ENCODE measurements at regions not wholly inside any gene's neighbourhood (a gene's known extent, or its start where the extent isn't known, plus 50 kb on each side); places are given as distances from the start of the nearest gene placed in this dataset.

DNA sequence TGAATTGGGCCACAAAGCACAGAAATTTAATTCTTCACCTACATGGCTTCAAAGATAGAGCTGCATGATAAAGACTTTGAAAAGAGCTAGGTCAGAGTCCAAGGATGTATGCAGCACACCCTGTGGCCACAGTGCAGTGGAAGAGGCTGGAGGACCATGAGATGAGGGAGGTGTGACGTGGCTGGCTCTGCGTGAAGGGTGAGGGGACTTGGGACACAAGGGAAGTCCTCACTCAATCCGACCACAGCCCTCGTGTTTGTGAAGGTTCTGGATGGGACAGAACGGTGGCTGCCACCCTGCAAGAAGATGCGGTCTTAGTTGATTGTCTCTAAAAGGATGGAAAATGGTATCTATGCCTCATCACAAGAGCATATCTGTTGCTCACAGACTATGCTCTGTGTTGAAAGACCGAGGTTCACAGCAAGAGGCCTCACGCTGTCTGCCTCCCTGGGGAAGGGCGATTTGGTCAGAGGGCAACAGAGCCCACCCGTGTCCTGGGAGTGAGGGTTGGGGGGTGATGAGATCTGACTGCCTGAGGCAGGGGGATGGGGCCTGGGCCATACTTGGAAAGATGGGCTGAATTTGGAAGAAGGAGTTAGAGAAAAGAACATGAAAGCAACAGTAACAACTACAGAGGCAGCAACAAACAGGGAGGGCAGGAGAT, 174.4 kb upstream of the SHH start:
- Histone ChIP-seq H3K27me3 (ENCODE audit: control insufficient read depth, insufficient read depth, low read length) (no peaks in the 10 kb centered on the region), H3K36me3 (ENCODE audit: control insufficient read depth, insufficient read depth, low read length) (no peaks in the 10 kb centered on the region), H3K4me3 (ENCODE audit: low read depth in 2 of 2, low read length in 2 of 2) (no peak overlapping the region), H3K4me1 (ENCODE audit: control insufficient read depth, insufficient read depth, low read length) (no peaks in the 10 kb centered on the region), H3K27ac (ENCODE audit: low read length) (no peak overlapping the region), H3K9me3 (ENCODE audit: control insufficient read depth, insufficient read depth, low read depth, low read length) (no peaks in the 10 kb centered on the region)
- ChIA-PET CTCF (no interaction called here), POLR2A (no interaction called here)
- TF ChIP-seq POLR2AphosphoS5 (IDR thresholded peaks at IDR 0.05; ENCODE audit: low read depth, low read length) (no peak), SIN3A (IDR thresholded peaks at IDR 0.05; ENCODE audit: borderline replicate concordance, insufficient read depth, low read depth, low read length) (no peak), TCF7L2 (IDR thresholded peaks at IDR 0.05; ENCODE audit: low read depth, low read length) (no peak)
- TF ChIP-seq, protein P1, sequence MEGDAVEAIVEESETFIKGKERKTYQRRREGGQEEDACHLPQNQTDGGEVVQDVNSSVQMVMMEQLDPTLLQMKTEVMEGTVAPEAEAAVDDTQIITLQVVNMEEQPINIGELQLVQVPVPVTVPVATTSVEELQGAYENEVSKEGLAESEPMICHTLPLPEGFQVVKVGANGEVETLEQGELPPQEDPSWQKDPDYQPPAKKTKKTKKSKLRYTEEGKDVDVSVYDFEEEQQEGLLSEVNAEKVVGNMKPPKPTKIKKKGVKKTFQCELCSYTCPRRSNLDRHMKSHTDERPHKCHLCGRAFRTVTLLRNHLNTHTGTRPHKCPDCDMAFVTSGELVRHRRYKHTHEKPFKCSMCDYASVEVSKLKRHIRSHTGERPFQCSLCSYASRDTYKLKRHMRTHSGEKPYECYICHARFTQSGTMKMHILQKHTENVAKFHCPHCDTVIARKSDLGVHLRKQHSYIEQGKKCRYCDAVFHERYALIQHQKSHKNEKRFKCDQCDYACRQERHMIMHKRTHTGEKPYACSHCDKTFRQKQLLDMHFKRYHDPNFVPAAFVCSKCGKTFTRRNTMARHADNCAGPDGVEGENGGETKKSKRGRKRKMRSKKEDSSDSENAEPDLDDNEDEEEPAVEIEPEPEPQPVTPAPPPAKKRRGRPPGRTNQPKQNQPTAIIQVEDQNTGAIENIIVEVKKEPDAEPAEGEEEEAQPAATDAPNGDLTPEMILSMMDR (IDR thresholded peaks at IDR 0.05): no peak
- TF ChIP-seq, protein P2, sequence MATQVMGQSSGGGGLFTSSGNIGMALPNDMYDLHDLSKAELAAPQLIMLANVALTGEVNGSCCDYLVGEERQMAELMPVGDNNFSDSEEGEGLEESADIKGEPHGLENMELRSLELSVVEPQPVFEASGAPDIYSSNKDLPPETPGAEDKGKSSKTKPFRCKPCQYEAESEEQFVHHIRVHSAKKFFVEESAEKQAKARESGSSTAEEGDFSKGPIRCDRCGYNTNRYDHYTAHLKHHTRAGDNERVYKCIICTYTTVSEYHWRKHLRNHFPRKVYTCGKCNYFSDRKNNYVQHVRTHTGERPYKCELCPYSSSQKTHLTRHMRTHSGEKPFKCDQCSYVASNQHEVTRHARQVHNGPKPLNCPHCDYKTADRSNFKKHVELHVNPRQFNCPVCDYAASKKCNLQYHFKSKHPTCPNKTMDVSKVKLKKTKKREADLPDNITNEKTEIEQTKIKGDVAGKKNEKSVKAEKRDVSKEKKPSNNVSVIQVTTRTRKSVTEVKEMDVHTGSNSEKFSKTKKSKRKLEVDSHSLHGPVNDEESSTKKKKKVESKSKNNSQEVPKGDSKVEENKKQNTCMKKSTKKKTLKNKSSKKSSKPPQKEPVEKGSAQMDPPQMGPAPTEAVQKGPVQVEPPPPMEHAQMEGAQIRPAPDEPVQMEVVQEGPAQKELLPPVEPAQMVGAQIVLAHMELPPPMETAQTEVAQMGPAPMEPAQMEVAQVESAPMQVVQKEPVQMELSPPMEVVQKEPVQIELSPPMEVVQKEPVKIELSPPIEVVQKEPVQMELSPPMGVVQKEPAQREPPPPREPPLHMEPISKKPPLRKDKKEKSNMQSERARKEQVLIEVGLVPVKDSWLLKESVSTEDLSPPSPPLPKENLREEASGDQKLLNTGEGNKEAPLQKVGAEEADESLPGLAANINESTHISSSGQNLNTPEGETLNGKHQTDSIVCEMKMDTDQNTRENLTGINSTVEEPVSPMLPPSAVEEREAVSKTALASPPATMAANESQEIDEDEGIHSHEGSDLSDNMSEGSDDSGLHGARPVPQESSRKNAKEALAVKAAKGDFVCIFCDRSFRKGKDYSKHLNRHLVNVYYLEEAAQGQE (IDR thresholded peaks at IDR 0.05; ENCODE audit: insufficient read depth in 1 of 2, low read depth in 2 of 2, low read length in 1 of 2): no peak
- intact Hi-C loops (cut with micrococcal nuclease; ENCODE audit: unreplicated experiment): no loop called here
- ATAC-seq (no peak), DNase-seq (ENCODE audit: low read depth, low spot score) (no peak)
- in situ Hi-C loops (cut with HindIII; ENCODE audit: low pct_unique_long_range_greater_than_20kb, low sequenced_read_pairs): no loop called here
- no TSS peak for BruUV-seq (replicated peaks)

DNA sequence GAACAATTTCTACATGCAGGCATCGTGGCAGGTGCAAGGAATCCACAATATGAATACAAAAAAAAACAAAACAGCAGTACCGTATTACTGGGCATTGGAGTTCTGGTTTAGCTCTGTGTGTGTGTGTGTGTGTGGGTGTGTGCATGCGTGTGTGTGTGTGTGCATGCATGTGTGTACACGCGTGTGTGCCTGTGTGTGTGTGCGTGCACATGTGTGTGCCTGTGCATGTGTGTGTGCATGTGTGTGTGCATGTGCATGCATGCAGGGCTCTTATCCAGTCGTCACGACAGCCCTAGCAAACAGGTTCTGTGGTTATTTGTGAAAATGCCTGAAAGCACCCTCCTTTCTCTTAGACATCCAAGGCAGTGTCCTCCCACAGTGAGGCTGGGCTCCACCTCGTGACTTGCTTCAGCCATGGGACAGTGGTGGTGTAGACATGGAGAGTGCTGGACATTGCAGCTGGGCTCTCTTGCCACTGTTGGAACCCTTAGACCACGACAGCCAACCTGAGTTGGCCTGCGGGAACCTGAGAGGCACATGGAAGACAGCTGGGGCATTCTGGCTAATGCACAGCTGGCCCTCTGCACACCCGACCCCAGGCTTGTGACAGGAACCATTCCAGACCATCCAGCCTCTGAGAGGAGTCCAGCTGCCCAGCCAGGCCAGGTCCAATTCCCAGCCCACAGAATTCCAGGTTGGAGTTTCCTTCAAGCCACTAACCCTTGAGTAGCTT, 173.4 kb upstream of the SHH start:
- Histone ChIP-seq H3K4me1 (ENCODE audit: control insufficient read depth, insufficient read depth, low read length) (no peaks in the 10 kb centered on the region), H3K9me3 (ENCODE audit: control insufficient read depth, insufficient read depth, low read depth, low read length) (no peaks in the 10 kb centered on the region), H3K4me3 (ENCODE audit: low read depth in 2 of 2, low read length in 2 of 2) (no peak overlapping the region), H3K27me3 (ENCODE audit: control insufficient read depth, insufficient read depth, low read length) (no peaks in the 10 kb centered on the region), H3K36me3 (ENCODE audit: control insufficient read depth, insufficient read depth, low read length) (no peaks in the 10 kb centered on the region), H3K27ac (ENCODE audit: low read length) (no peak overlapping the region)
- in situ Hi-C loops (cut with HindIII; ENCODE audit: low pct_unique_long_range_greater_than_20kb, low sequenced_read_pairs) (no loop called here), intact Hi-C loops (cut with micrococcal nuclease; ENCODE audit: unreplicated experiment) (no loop called here)
- TF ChIP-seq POLR2AphosphoS5 (IDR thresholded peaks at IDR 0.05; ENCODE audit: low read depth, low read length) (no peak), SIN3A (IDR thresholded peaks at IDR 0.05; ENCODE audit: borderline replicate concordance, insufficient read depth, low read depth, low read length) (no peak), TCF7L2 (IDR thresholded peaks at IDR 0.05; ENCODE audit: low read depth, low read length) (no peak)
- TF ChIP-seq, protein P2 (IDR thresholded peaks at IDR 0.05; ENCODE audit: insufficient read depth in 1 of 2, low read depth in 2 of 2, low read length in 1 of 2): no peak
- TF ChIP-seq, protein P1 (IDR thresholded peaks at IDR 0.05): no peak
- POLR2A ChIA-PET: no interaction called here
- ATAC-seq (no peak), DNase-seq (ENCODE audit: low read depth, low spot score) (no peak)
- no TSS peak for BruUV-seq (replicated peaks)
- CTCF ChIA-PET: no interaction called here

Measured in Panc1 (cell line).